ENCODE measurements at regions not wholly inside any gene's neighbourhood (a gene's known extent, or its start where the extent isn't known, plus 50 kb on each side); places are given as distances from the start of the nearest gene placed in this dataset.

DNA sequence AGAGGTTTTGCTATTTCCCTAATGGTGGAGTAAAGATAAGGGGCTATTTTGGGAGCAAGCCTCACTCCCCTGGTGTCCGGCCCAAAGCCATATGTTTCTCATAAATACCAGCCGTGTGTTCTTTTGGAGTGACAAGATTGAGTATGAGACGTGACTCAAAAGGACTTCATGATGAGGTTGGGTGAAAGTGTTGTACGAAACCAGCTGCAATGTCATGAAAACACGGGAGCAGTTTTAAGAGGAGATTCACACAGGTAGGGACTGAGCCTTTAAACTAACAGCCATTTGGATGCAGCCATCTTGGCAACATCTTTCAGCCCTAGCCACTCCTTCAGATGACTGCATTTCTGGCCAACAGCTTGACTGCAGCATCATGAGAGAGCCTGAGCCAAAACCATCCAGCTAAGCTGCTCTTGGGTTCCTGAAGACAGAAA lies 532.3 kb upstream of the USP24 start (continued):
- TF ChIP-seq TBP (IDR thresholded peaks at IDR 0.05; ENCODE audit: low read depth, low read length) (no peak), JUND (IDR thresholded peaks at IDR 0.05; ENCODE audit: low read length) (no peak)
- TF ChIP-seq, protein P1, sequence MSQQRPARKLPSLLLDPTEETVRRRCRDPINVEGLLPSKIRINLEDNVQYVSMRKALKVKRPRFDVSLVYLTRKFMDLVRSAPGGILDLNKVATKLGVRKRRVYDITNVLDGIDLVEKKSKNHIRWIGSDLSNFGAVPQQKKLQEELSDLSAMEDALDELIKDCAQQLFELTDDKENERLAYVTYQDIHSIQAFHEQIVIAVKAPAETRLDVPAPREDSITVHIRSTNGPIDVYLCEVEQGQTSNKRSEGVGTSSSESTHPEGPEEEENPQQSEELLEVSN (IDR thresholded peaks at IDR 0.05), result no peak
